ENCODE measurements at regions not wholly inside any gene's neighbourhood (a gene's known extent, or its start where the extent isn't known, plus 50 kb on each side); places are given as distances from the start of the nearest gene placed in this dataset.

- no peak for TF ChIP-seq CTCF (conservative IDR thresholded peaks at IDR 0.05; ENCODE audit: low read depth, low read length)
- H3K4me3 ChIP-seq (ENCODE audit: low read depth, low read length) = no peak overlapping the region
- no peak for DNase-seq (ENCODE audit: low read depth)
Observed at GRCh38 chr9:27625751-27626150, 52.5 kb upstream of the C9orf72 start.

- DNase-seq (ENCODE audit: low read depth) = no peak
- no peak for TF ChIP-seq CTCF (conservative IDR thresholded peaks at IDR 0.05; ENCODE audit: low read depth, low read length)
- H3K4me3 ChIP-seq (ENCODE audit: low read depth, low read length) = no peak overlapping the region
Observed at GRCh38 chr9:27626244-27627187, 53.2 kb upstream of the C9orf72 start.

- no peak for DNase-seq (ENCODE audit: low read depth)
- no peak overlapping the region for H3K4me3 ChIP-seq (ENCODE audit: low read depth, low read length)
- no peak for TF ChIP-seq CTCF (conservative IDR thresholded peaks at IDR 0.05; ENCODE audit: low read depth, low read length)
Observed at GRCh38 chr9:27627188-27627564, 53.9 kb upstream of the C9orf72 start.

- TF ChIP-seq CTCF (conservative IDR thresholded peaks at IDR 0.05; ENCODE audit: low read depth, low read length) = no peak
- no peak overlapping the region for H3K4me3 ChIP-seq (ENCODE audit: low read depth, low read length)
- DNase-seq (ENCODE audit: low read depth) = no peak
Observed at GRCh38 chr9:27628311-27628710, 55.0 kb upstream of the C9orf72 start.

GRCh38 chr9:27629425-27629824 is 56.1 kb upstream of the C9orf72 start:
- H3K4me3 ChIP-seq (ENCODE audit: low read depth, low read length) = no peak overlapping the region
- no peak for DNase-seq (ENCODE audit: low read depth)
- no peak for TF ChIP-seq CTCF (conservative IDR thresholded peaks at IDR 0.05; ENCODE audit: low read depth, low read length)

- no peak for DNase-seq (ENCODE audit: low read depth)
- H3K4me3 ChIP-seq (ENCODE audit: low read depth, low read length) = no peak overlapping the region
- no peak for TF ChIP-seq CTCF (conservative IDR thresholded peaks at IDR 0.05; ENCODE audit: low read depth, low read length)
Observed at GRCh38 chr9:27632254-27632653, 59.0 kb upstream of the C9orf72 start.

GRCh38 chr9:27633764-27634163 is 60.5 kb upstream of the C9orf72 start:
- TF ChIP-seq CTCF (conservative IDR thresholded peaks at IDR 0.05; ENCODE audit: low read depth, low read length) = no peak
- H3K4me3 ChIP-seq (ENCODE audit: low read depth, low read length) = no peak overlapping the region
- no peak for DNase-seq (ENCODE audit: low read depth)

Measured in choroid plexus epithelial cell (primary cell).